GM21619 (cell line): ENCODE measurements at regions not wholly inside any gene's neighbourhood (a gene's known extent, or its start where the extent isn't known, plus 50 kb on each side); places are given as distances from the start of the nearest gene placed in this dataset.

Experiments
- ATAC-seq: cut with Tn5 transposase; IDR thresholded peaks from one replicate; pipeline ENCODE4 v1.9.1; 2021; ENCODE audit not compliant: unreplicated experiment

DNA sequence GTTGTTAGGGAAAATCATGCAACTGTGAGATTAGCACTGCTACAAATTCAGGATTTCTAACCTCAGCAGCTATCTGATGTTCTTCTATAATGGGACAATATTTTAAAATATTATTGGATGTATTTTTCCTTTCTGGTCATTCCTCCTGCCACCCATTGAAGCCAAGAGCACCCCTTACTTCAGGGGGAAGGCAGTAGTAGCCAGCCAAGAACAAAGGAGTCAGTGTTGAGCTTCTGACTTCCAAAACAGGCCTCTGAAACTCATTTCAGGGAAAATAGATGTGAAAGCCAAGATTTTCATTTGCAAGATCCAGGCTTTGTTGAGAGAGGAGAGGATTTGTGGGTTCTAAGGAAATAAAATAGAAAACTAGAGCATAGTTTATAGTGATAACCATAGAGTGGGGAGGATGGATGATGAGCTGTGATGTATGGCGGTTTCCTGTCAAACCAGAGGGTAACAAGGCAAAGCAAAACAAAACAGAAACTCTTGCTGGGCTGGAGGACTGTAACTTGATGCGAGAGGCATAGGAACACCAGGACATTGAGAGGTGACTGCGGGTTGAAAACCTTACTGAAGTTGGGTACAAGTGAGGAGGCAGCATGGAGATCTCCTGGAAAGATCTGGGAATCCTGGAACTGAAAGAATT is 173.7 kb upstream of the LEF1 start:
- no peak for ATAC-seq

DNA sequence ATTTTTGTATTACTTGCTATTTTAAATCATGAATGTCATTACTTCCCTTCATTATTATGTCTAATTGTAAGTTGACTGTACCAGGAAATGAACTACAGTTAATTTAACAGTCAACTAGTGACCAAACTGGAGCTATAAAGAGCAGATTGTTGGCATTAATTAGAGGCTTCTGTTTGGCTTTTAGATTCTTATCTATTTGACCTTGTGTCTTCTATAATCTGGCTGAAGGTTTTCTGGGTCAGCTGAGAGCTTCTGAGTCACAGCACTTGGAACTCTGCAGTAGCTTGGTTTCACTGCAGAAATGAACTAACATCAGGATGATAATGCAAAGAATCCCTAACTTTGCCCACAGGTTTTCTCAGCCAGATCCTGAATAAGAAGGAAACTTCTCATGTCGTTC is 169.2 kb upstream of the LEF1 start:
- no peak for ATAC-seq

DNA sequence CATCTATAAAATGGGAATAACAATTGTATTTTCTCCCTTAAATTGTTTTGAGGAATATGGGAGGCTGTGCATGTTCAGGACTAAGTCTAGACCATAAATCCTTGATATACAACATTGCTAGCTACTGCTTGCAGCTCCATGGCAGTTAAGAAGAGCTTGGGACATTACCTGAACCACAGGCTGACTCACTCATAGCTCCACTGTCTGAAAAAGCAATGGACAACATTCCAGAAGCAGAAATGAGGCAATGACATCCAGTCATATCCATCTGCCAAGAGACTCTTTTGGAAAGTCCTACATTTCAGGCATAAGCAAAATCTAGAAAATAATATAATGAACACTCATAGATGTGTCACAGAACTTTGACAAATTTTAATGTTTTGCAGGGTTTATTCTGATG is 167.3 kb upstream of the LEF1 start:
- no peak for ATAC-seq

DNA sequence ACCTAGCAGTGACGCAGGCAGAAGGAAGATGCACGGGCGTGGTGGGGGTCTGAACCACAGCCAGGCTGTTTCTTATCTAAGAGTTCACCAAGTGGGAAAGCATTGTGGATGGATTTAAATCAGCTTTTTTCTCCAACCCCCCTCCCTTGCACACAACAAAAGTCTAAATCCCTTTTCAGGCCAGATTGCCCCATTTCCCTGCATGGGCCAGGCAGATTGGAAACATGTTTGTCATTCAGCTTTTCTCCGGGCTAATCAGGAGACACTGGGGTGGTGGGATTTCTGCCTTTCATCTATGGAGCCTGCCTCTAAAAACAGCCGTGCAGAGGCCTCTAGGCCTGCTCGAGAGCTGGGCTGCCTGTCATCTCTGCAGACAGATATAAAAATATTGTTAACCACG is 166.3 kb upstream of the LEF1 start:
- no peak for ATAC-seq

DNA sequence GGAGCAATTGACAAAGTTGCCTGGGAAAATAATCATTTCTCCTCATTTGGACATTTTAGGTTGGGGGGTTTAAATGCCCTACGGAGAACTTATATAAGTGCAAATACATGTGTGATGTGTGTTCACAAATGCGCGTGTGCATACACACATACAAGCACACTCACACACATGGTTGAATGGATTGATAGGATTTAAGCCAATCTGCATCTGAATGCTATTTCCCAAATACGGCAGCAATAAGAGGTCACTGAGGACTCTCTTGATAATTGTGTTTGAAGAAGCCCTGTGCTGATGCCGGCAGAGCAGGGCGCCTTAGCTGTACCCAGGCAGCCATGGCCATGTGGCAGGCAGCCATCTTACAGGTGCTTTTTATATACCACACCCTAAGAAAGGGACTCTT is 165.3 kb upstream of the LEF1 start:
- no peak for ATAC-seq

DNA sequence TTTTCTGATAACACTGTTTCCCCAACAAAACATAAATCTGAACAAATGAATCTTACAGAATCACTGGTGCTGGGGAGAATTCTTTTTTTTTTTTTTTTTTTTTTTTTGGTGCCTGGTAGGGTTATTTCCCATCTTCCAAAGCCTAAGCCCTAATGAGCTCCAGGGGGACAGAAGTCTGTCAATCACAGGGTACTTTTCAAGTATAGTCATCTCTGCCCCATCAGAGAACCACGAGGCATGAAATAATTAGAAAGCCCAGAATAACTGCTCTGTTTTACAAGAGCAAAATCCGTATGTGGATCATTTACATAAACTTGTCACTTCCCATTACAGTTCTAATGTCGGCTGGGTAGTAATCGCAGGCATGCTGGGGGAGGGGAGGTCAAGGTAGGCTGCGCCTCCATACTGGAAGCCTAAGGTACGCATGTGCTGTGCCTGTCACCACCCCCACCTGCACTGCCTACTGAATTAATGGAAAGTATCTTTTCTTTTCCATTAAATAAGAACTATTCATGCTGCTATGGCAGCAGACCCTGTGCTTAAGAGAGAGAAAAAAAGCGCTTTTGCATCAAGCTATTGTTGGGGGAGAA is 164.7 kb upstream of the LEF1 start:
- no peak for ATAC-seq

DNA sequence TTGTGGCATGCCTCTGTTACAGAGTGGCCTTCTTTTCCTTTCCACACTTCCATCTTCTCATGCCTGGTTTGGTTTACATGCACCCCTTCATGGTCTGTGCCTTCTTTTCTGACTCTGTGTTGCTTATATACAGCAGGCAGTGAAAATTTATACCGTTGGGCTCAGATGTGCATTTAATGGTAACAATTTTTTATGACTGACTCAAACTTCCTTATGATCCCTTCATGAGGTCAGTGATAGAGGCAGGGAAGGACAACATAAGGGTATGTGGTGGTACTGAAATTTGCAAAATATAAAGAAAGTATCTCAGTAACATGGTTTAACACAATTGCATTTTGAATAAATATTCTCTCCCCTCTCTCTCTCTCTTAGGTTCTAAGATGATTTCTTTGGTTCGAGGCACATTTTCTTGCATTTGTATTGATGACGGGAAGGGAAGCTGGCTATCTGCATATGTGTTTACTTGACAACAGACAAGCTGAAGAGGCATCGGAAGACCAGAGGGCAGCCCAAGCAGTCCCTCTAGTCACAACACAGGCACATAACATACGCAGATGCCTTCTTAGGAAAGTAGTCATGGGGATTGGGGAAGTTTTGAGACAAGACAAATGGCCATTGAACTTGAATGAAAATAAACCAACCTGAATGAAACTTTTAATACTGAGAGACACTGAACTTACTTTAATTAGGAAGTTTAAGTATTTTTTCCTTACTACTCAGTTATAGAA is 163.3 kb upstream of the LEF1 start:
- ATAC-seq: no peak

DNA sequence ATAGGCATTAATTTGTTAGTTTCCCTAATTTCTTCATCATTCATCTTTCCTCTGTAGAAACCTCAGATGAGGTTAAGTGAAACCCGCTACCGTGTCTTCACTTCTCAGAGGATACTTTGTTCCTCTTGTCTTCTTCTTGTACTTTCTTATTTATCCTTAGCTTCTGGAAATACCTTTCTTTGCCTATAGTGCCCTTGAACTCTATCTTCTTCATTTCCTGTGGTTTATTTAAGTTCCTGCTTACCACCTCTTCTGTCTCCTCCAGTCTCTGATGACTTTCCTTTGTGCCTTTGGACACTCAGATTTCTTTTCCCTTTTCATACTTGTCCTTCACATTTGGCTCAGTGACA is 159.6 kb upstream of the LEF1 start:
- ATAC-seq: no peak

DNA sequence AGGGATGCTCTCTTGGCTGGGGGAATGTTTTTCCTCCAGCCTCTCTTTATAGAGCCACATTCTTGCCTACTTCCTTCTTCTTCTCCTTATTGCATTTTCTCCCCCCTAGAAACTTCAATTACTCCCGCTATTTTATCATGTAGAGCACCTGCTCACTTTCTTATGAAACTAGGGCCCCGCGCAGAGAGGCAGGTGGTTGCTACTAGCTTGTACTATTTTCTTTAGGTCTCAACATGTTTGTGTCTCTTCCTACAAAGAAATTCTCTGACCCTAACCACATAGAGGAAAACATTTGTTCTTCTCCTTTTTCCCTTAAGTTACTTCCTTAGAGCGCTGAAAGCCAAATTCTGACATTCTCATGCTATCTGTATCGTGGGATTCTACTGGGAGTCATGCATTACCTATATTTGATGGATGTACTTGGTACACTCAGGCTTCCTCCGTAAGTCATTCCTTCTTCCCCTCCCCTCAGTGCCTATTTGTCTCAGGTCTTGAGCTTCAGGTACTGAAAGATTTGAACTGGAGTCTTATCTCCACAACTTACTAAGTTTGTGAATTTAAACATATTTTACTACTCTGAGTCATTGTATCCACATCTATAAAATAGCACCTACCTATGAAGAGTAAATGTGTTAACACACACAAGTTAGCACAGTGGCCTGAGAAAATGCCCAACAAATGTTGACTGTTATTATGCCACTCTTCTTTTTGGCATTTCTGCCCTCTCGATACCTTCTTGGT is 159.1 kb upstream of the LEF1 start:
- no peak for ATAC-seq

DNA sequence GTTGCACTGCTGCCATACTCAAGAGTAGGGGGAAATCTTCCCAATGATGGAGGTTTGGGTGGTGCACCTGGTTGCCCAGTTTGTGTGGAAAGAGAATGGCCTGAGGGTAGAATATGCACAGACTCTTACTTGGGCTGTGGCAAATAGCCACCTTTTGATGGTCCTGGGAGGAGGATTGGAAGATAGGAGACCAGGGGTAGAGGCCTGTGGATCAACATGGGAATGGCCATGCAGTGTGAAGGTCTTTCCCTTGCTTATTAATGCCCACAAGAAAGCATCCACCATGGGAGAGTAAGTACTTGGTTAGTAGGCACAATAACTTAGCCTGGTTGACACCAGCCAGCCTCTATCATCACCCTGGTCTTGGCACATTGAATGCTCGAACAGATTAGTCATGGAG is 156.8 kb upstream of the LEF1 start:
- no peak for ATAC-seq

DNA sequence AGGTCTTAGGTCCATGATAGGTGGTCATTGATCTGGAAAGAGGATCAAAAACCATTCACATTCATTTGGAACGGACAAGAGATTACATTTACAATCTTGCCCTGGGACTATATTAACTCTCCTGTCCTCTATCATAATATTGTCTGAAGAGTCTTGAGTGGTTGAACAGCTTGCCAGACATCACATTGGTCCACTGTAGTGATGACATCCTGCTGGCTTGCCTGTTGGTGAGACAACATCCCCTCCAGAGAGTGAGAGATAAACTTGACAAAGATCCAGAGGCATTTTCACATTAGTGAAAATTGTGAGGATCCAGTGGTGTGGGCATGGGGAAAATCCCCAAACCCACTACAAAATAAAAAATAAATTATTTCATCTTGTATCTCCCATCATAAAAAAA is 155.7 kb upstream of the LEF1 start:
- no peak for ATAC-seq

DNA sequence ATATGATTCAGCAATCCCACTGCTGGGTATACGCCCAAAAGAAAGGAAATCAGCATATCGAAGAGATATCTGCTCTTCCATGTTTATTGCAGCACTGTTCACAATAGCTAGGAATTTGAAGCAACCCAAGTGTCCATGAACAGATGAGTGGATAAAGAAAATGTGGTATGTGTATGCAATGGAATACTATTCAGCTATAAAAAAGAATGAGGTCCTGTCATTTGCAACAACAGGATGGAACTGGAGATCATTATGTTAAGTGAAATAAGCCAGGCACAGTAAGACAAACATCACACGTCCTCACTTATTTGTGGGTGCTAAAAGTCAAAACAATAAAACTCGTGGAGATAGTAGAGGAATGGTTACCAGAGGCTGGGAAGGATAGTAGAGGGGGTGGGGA is 153.8 kb upstream of the LEF1 start:
- ATAC-seq: no peak

DNA sequence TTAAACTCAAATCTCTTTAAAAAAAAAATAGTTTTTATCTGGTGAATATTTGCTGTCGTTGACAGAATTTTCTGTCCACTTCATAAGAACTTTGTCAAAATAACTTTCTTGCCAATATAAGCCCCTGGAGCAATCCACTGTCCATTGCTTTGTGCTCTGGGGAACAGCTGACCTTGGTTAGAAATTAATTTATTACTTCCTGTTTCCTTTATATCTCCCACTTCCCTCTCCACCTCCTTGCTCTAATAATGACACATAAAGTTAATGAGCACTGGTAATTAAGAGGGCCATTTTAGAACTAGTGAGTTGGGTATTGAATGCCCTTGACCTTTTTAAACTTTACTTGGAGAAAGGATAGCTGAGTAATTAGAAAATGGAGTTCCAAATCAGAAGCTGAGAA is 151.3 kb upstream of the LEF1 start:
- ATAC-seq: no peak

DNA sequence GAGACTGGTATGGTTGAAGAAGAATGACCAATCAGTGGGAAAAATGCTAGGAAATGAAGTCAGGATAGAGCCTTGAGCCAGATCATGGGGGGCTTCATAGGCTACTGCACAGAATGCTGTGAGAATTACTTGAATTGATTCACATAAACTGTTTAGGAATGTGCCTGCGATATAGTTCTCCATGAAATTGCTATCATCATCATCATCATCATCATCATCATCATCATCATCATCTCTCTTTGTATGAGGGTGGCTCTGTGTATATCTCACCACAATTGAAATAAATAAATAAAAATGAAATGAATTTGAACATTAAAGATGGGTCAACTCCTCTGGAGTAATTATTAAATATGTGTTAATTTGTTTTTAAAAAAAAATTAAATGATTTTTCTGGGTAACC is 148.6 kb upstream of the LEF1 start:
- ATAC-seq: no peak

DNA sequence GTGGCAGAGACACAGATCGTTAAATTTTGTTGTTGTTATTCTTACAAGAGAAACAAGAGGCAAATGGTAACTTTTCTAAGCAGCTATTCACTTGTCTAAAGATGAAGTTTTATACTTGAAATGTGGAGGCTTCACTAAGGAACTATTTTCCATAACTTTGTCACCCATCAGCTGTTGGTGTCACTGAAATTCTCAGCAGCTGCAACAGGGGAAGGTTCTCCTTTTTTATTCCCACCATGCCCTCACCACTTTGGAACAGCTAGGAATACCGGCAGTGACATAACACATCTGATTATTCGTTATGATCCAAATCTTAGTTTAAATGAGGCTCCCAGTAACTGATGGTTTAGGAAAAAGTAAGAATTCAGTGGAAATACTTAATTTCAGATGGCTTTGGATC is 147.0 kb upstream of the LEF1 start:
- no peak for ATAC-seq

DNA sequence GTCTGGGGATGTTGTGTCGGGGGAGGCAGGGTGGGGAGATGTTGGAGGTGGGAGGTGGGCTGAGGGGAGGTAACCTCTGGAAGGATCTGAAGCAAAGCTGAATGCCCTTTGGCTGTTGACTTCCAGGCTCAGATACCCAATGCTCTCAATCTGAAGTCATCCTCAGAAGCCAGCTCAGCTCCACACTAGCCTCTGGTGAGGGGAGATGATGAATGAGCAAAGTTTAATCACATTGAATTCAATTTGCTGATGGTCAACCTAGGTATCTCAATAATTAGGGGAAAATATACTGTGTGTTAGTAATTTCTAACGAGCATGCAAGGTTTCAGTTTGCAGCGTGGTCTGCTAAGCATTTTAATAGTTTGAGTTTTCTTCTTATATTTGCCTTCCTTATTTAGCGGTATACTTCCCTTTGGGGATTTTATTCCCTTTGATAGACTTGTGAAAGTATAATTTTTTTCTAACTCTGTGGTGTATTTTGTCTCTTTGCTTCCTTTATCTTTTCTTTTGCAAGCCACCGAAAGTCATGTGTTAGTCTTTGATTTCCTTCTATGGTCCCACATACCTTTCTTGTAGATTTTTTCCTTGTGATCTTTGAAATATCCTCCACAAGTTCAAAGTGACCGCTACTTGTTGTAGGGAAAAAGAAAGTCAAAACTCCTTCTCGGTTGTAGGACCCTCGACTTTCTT is 146.3 kb upstream of the LEF1 start:
- ATAC-seq: no peak

DNA sequence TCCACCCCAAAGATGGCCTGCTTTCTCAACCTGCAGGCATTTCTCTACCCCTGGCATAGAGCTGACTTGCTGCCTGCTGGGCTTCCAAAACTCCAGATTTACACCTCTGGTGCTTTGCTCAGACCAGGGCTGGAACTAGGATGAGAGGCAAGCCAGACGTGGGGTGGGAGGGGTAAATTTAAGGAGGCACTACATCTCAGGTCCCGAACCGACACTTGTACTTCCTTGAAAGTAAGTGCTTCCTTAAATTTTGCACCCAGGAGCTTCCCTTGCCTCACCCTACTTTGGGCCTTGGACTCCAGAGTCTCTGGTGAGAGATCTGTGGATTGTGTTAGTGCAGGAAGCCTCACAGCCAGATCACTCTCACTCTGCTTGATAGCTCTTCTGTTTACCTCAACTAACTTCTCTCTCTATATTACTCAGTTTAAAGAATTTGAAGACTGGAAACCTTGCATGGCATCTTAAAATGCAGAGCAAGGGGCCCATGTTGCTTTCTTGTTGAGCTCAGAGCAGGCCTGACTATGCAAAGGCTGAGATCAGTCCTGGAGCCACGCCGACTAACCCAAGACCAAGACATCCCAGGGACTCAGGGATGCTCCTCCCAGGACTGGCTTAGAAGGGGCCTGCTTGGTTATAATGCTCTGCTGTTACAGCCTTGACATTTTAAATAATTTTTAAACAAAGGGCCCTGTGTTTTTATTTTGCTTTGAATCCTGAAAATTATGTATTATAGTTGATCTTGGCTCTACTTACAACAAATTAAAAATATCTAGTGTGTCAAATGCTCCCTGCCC is 145.0 kb upstream of the LEF1 start:
- ATAC-seq: no peak

DNA sequence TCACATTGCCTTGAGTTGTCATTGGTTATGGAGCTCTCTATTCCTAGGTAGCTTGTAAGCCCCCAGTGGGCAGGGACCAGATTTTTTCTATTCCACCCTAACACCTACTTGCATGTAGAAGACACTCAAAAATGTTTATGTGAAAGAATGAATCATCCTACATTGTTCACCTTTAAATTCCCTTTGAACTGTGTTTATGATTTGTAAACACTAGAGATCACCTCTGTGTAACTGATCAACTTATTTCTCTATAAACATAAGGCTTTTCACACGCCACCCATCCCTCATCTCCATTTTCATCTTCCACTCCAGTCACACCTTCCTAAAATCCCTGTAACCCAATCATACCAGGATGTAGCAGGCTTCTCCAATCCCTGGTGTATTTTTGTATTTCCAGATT is 142.6 kb upstream of the LEF1 start:
- ATAC-seq: no peak

DNA sequence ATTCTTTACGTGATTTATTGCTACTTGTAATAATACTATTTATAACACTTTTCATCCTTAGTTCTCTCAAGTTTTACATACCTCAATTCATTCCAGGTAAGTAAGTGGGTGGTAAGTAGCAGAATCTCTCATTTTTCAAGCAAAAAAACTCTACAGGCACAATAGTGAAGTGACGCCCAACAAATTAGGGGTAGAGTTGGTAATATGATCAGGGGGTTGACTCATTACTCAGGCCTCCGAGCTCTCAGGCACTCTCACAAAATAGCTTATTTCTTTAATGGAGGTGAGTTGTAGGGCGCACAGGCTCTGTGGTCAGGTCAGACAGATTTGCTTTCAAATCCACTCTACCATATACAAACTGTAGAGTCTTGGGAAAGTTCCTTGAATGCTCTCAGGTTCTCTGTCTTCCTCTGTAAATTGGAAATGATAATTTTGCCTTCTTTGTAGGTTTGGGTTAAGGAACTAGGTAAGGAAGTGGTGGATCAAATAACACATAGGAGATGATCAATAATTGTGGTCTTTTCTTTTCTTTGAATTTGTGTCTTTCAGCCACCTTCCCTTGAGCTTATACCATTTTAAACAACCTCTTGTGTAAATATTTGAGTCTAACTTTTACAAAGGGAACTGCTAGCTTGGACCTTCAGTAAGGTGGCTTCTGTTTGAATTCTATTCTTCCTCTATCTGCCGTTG is 134.9 kb upstream of the LEF1 start:
- no peak for ATAC-seq
